MM.1S (cell line): ENCODE measurements at regions not wholly inside any gene's neighbourhood (a gene's known extent, or its start where the extent isn't known, plus 50 kb on each side); places are given as distances from the start of the nearest gene placed in this dataset.

Experiments
- EZH2 ChIP-seq: fragments of 300-600 bp; sonication (generic); optimal IDR thresholded peaks from 2 replicates; pipeline ENCODE3; 2017; ENCODE audit warnings: low read depth, mild to moderate bottlenecking, antibody characterized with exemption, low read length, mixed read lengths
- TF ChIP-seq, protein P1 (sequence below): fragments of 300-600 bp; sonication (generic); IDR thresholded peaks from 2 replicates; pipeline ENCODE4 v1.5.1; 2016; ENCODE audit warnings: antibody characterized with exemption, low read length, mixed read lengths

DNA sequence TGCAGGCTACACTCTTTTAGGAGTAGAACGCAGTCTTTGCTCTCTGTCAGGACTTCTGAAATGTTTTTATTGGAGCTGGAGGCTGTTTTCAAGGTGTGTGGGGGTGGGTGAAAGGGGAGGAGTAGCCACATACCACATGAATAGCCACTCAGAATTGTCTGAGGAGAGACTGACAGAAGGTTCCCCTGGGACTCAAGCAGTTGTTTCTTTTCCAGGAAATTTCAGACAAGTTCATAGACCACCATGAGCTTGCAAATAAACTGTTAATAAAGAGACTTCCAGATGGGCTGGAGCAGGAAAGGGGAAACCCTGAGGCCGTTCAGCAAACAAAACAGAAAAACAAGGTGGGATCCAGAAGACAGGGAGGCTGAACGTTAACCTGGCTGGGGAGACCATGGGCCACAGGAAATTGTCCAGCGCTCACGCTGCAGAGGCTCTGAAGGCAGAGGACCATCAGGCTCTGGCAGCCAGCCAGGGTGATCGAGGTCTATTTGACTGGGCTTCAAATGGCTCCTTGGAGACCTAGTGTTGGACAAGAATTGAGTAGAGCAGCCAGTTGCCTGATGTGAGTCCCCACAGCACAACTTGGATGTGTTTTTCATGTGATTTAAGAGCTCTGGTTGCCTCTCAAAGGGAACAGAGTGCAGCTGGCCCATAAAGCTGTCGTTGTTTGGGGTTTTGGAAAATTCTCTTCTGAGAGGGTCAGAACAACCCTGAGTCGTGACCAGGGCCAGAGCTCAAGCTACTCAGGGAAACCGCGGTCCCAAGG lies 159.2 kb upstream of the RAI14 start:
- TF ChIP-seq, protein P1, sequence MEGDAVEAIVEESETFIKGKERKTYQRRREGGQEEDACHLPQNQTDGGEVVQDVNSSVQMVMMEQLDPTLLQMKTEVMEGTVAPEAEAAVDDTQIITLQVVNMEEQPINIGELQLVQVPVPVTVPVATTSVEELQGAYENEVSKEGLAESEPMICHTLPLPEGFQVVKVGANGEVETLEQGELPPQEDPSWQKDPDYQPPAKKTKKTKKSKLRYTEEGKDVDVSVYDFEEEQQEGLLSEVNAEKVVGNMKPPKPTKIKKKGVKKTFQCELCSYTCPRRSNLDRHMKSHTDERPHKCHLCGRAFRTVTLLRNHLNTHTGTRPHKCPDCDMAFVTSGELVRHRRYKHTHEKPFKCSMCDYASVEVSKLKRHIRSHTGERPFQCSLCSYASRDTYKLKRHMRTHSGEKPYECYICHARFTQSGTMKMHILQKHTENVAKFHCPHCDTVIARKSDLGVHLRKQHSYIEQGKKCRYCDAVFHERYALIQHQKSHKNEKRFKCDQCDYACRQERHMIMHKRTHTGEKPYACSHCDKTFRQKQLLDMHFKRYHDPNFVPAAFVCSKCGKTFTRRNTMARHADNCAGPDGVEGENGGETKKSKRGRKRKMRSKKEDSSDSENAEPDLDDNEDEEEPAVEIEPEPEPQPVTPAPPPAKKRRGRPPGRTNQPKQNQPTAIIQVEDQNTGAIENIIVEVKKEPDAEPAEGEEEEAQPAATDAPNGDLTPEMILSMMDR, result no peak
- no peak for TF ChIP-seq EZH2
